ENCODE measurements at regions not wholly inside any gene's neighbourhood (a gene's known extent, or its start where the extent isn't known, plus 50 kb on each side); places are given as distances from the start of the nearest gene placed in this dataset.

Small RNA genes in the stretch of these regions (microRNA-seq; reads per million reads assigned to microRNA genes)
- 12.3 reads per million, percentile 34 among the genes with 10 or more reads in this experiment for gene MIR4437

All from activated CD8-positive, alpha-beta memory T cell treated with anti-CD3 and anti-CD28 coated beads, Interleukin-2, amount 10 ng/mL, durations not matched to agents 7 days and 5 days (primary cell).